HEK293 (cell line): ENCODE measurements at regions not wholly inside any gene's neighbourhood (a gene's known extent, or its start where the extent isn't known, plus 50 kb on each side); places are given as distances from the start of the nearest gene placed in this dataset.

ENCODE experiments used
- CTCF ChIA-PET: fragments of 350-600 bp; formaldehyde crosslinking; extraction: SDS; loops from one replicate; lab custom pipeline; 2021; ENCODE audit warnings: antibody characterized with exemption; lab: Yijun Ruan, JAX
- POLR2A ChIA-PET: fragments of 300-600 bp; formaldehyde crosslinking; extraction: SDS; loops from one replicate; lab custom pipeline; 2020; ENCODE audit warnings: antibody characterized with exemption, inconsistent platforms; lab: Yijun Ruan, JAX
- H3K27ac ChIP-seq: fragments of 200-500 bp; sonication (Bioruptor generic); 2 replicates; pipeline ENCODE4 v1.5.1; 2014; ENCODE audit warnings: low read depth, low read length, control low read depth, inconsistent platforms; ENCODE audit errors: extremely low read depth
- H3K36me3 ChIP-seq, 2 experiments: fragments of 200-500 bp in 1 of 2; sonication (Bioruptor generic) in 1 of 2; 1 replicate in 1 of 2; 2 replicates in 1 of 2; pipeline ENCODE4 v1.5.1; 2014 to 2017; ENCODE audit warnings: inconsistent platforms in 2 of 2, low read length in 2 of 2; ENCODE audit not compliant: control insufficient read depth in 2 of 2, insufficient read depth in 1 of 2
- H3K4me1 ChIP-seq: fragments of 200-500 bp; sonication (Bioruptor generic); 2 replicates; pipeline ENCODE4 v1.5.1; 2014; ENCODE audit warnings: mild to moderate bottlenecking, low read length, inconsistent platforms; ENCODE audit not compliant: control insufficient read depth, insufficient read depth
- H3K4me3 ChIP-seq: 2 replicates; pipeline ENCODE4 v1.5.1; 2011; ENCODE audit warnings: low read depth, mild to moderate bottlenecking, control low read depth, low read length, moderate library complexity
- H3K9me3 ChIP-seq: fragments of 200-500 bp; sonication (Bioruptor generic); 2 replicates; pipeline ENCODE4 v1.5.1; 2014; ENCODE audit warnings: low read depth, low read length, inconsistent platforms; ENCODE audit not compliant: control insufficient read depth, insufficient read depth
- BCL11B ChIP-seq: fragments of 450-650 bp; formaldehyde crosslinking; IDR thresholded peaks from 2 replicates; pipeline ENCODE4 v1.5.1; 2016; ENCODE audit warnings: low read depth, missing biosample characterization, missing genetic modification characterization
- RBAK ChIP-seq: fragments of 450-650 bp; formaldehyde crosslinking; IDR thresholded peaks from 2 replicates; pipeline ENCODE4 v1.5.1; 2016; ENCODE audit warnings: missing biosample characterization, missing genetic modification characterization
- ZNF16 ChIP-seq: fragments of 450-650 bp; formaldehyde crosslinking; IDR thresholded peaks from 2 replicates; pipeline ENCODE4 v1.5.1; 2016; ENCODE audit warnings: low read depth, missing biosample characterization, missing genetic modification characterization
- ZNF202 ChIP-seq: fragments of 450-650 bp; formaldehyde crosslinking; IDR thresholded peaks from 2 replicates; pipeline ENCODE4 v1.5.1; 2016; ENCODE audit warnings: missing biosample characterization, missing genetic modification characterization, borderline replicate concordance
- ZNF23 ChIP-seq: fragments of 450-650 bp; formaldehyde crosslinking; IDR thresholded peaks from 2 replicates; pipeline ENCODE4 v1.5.1; 2016; ENCODE audit warnings: missing biosample characterization, missing genetic modification characterization, borderline replicate concordance
- ZNF266 ChIP-seq: fragments of 450-650 bp; formaldehyde crosslinking; IDR thresholded peaks from 2 replicates; pipeline ENCODE4 v1.5.1; 2016; ENCODE audit warnings: missing biosample characterization, missing genetic modification characterization, low read depth
- ZNF274 ChIP-seq, 2 experiments: fragments of 200-500 bp in 1 of 2; fragments of 450-650 bp in 1 of 2; sonication (Bioruptor generic) in 1 of 2; formaldehyde crosslinking in 1 of 2; IDR thresholded peaks; 2 replicates each; pipeline versions ENCODE4 v1.5.1 to v1.6.1; 2014 to 2016; ENCODE audit warnings: borderline replicate concordance in 1 of 2, inconsistent platforms in 1 of 2, low read length in 1 of 2, missing biosample characterization in 1 of 2, missing genetic modification characterization in 1 of 2
- ZNF292 ChIP-seq: fragments of 450-650 bp; formaldehyde crosslinking; IDR thresholded peaks from 2 replicates; pipeline ENCODE4 v1.5.1; 2016; ENCODE audit warnings: low read depth, missing biosample characterization, missing genetic modification characterization, borderline replicate concordance
- ZNF501 ChIP-seq: fragments of 450-650 bp; formaldehyde crosslinking; IDR thresholded peaks from 2 replicates; pipeline ENCODE4 v1.5.1; 2016; ENCODE audit warnings: missing biosample characterization, missing genetic modification characterization
- ZNF530 ChIP-seq: fragments of 450-650 bp; formaldehyde crosslinking; IDR thresholded peaks from 2 replicates; pipeline ENCODE4 v1.5.1; 2016; ENCODE audit warnings: low read depth, missing biosample characterization, missing genetic modification characterization
- ZNF561 ChIP-seq: fragments of 450-650 bp; IDR thresholded peaks from 2 replicates; pipeline ENCODE4 v1.5.1; 2018; ENCODE audit warnings: missing biosample characterization, missing genetic modification characterization, borderline replicate concordance
- ZNF610 ChIP-seq: fragments of 450-650 bp; formaldehyde crosslinking; IDR thresholded peaks from 2 replicates; pipeline ENCODE4 v1.5.1; 2016; ENCODE audit warnings: missing biosample characterization, missing genetic modification characterization, borderline replicate concordance
- ZNF654 ChIP-seq: fragments of 450-650 bp; formaldehyde crosslinking; IDR thresholded peaks from 2 replicates; pipeline ENCODE4 v1.5.1; 2016; ENCODE audit warnings: low read depth, missing biosample characterization, missing genetic modification characterization
- ZNF701 ChIP-seq: fragments of 450-650 bp; formaldehyde crosslinking; IDR thresholded peaks from 2 replicates; pipeline ENCODE4 v1.5.1; 2016; ENCODE audit warnings: missing biosample characterization, missing genetic modification characterization
- TF ChIP-seq, protein P1 (sequence below): fragments of 450-650 bp; formaldehyde crosslinking; IDR thresholded peaks from 2 replicates; pipeline ENCODE4 v1.5.1; 2016; ENCODE audit warnings: missing biosample characterization, missing genetic modification characterization
- TF ChIP-seq, protein P2 (sequence below): fragments of 450-650 bp; formaldehyde crosslinking; IDR thresholded peaks from 2 replicates; pipeline ENCODE4 v1.5.1; 2016; ENCODE audit warnings: missing biosample characterization, missing genetic modification characterization
- TF ChIP-seq, protein P3 (sequence below): fragments of 450-650 bp; formaldehyde crosslinking; IDR thresholded peaks from 2 replicates; pipeline ENCODE4 v1.5.1; 2016; ENCODE audit warnings: missing biosample characterization, missing genetic modification characterization
- TF ChIP-seq, protein P4 (sequence below): fragments of 450-650 bp; formaldehyde crosslinking; IDR thresholded peaks from 2 replicates; pipeline ENCODE4 v1.5.1; 2016; ENCODE audit warnings: missing biosample characterization, missing genetic modification characterization

DNA sequence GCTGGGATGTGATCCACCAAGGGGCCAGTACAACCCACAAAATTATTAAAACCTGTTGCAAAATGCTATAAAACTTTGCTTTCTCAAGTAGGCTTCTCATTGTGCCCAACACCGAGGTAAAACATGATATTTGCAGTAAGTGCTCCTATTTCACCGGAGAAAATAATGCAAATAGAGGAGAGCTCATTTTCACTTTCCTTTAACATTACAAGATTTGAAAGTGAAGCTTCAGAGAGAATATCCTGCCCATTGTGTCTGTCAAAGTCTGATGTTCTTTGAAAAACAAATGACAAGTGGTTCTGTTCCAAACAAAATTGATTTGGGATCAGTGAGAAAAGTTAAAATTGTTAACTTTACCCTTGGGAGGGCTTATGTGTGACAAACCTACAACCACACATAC, 287.1 kb downstream of the KCNN2 start:
- H3K27ac ChIP-seq = no peak overlapping the region
- no peaks in the 10 kb centered on the region for H3K36me3 ChIP-seq
- POLR2A ChIA-PET = interaction anchor here (0.6 kb wide), 1 partner anchor 56 kb away, joined by 3 read pairs; no protein-coding TSS in a partner anchor
- H3K4me3 ChIP-seq = no peak overlapping the region
- H3K4me1 ChIP-seq = no peaks in the 10 kb centered on the region
- H3K9me3 ChIP-seq = no peaks in the 10 kb centered on the region
- CTCF ChIA-PET = no interaction called here
- no peak for TF ChIP-seq ZNF23 (tag by site-specific recombination)
- no peak for TF ChIP-seq ZNF530 (tag by site-specific recombination)
- TF ChIP-seq ZNF292 (tag by site-specific recombination) = no peak
- TF ChIP-seq ZNF501 (tag by site-specific recombination) = no peak
- TF ChIP-seq ZNF701 = no peak
- no peak for TF ChIP-seq ZNF561 (tag by site-specific recombination)
- TF ChIP-seq ZNF654 = no peak
- no peak for TF ChIP-seq ZNF266 (tag by site-specific recombination)
- TF ChIP-seq, protein P1, sequence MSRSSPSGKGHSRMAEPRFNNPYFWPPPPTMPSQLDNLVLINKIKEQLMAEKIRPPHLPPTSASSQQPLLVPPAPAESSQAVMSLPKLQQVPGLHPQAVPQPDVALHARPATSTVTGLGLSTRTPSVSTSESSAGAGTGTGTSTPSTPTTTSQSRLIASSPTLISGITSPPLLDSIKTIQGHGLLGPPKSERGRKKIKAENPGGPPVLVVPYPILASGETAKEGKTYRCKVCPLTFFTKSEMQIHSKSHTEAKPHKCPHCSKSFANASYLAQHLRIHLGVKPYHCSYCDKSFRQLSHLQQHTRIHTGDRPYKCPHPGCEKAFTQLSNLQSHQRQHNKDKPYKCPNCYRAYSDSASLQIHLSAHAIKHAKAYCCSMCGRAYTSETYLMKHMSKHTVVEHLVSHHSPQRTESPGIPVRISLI = no peak
- no peak for TF ChIP-seq RBAK (tag by site-specific recombination)
- no peak for TF ChIP-seq ZNF202
- TF ChIP-seq ZNF610 (tag by site-specific recombination) = no peak
- TF ChIP-seq, protein P2, sequence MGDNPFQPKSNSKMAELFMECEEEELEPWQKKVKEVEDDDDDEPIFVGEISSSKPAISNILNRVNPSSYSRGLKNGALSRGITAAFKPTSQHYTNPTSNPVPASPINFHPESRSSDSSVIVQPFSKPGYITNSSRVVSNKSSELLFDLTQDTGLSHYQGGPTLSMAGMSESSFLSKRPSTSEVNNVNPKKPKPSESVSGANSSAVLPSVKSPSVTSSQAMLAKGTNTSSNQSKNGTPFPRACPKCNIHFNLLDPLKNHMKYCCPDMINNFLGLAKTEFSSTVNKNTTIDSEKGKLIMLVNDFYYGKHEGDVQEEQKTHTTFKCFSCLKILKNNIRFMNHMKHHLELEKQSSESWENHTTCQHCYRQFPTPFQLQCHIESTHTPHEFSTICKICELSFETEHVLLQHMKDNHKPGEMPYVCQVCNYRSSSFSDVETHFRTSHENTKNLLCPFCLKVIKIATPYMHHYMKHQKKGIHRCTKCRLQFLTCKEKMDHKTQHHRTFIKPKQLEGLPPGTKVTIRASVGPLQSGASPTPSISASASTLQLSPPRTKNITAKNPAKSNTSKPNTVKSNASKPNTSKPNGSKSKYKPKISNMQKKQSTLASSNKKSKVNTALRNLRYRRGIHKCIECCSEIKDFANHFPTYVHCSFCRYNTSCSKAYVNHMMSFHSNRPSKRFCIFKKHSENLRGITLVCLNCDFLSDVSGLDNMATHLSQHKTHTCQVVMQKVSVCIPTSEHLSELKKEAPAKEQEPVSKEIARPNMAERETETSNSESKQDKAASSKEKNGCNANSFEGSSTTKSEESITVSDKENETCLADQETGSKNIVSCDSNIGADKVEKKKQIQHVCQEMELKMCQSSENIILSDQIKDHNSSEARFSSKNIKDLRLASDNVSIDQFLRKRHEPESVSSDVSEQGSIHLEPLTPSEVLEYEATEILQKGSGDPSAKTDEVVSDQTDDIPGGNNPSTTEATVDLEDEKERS (tag by site-specific recombination) = no peak
- TF ChIP-seq, protein P3, sequence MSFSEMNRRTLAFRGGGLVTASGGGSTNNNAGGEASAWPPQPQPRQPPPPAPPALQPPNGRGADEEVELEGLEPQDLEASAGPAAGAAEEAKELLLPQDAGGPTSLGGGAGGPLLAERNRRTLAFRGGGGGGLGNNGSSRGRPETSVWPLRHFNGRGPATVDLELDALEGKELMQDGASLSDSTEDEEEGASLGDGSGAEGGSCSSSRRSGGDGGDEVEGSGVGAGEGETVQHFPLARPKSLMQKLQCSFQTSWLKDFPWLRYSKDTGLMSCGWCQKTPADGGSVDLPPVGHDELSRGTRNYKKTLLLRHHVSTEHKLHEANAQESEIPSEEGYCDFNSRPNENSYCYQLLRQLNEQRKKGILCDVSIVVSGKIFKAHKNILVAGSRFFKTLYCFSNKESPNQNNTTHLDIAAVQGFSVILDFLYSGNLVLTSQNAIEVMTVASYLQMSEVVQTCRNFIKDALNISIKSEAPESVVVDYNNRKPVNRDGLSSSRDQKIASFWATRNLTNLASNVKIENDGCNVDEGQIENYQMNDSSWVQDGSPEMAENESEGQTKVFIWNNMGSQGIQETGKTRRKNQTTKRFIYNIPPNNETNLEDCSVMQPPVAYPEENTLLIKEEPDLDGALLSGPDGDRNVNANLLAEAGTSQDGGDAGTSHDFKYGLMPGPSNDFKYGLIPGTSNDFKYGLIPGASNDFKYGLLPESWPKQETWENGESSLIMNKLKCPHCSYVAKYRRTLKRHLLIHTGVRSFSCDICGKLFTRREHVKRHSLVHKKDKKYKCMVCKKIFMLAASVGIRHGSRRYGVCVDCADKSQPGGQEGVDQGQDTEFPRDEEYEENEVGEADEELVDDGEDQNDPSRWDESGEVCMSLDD (tag by site-specific recombination) = no peak
- no peak for TF ChIP-seq BCL11B (tag by site-specific recombination)
- no peak for TF ChIP-seq ZNF16 (tag by site-specific recombination)
- TF ChIP-seq, protein P4, sequence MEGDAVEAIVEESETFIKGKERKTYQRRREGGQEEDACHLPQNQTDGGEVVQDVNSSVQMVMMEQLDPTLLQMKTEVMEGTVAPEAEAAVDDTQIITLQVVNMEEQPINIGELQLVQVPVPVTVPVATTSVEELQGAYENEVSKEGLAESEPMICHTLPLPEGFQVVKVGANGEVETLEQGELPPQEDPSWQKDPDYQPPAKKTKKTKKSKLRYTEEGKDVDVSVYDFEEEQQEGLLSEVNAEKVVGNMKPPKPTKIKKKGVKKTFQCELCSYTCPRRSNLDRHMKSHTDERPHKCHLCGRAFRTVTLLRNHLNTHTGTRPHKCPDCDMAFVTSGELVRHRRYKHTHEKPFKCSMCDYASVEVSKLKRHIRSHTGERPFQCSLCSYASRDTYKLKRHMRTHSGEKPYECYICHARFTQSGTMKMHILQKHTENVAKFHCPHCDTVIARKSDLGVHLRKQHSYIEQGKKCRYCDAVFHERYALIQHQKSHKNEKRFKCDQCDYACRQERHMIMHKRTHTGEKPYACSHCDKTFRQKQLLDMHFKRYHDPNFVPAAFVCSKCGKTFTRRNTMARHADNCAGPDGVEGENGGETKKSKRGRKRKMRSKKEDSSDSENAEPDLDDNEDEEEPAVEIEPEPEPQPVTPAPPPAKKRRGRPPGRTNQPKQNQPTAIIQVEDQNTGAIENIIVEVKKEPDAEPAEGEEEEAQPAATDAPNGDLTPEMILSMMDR = no peak
- TF ChIP-seq ZNF274 (IDR thresholded peaks at IDR 0.05; ENCODE audit: low read length) = no peak
- TF ChIP-seq ZNF274 (tag by site-specific recombination; IDR thresholded peaks at IDR 0.05; ENCODE audit: borderline replicate concordance) = no peak
